ENCODE measurements at regions not wholly inside any gene's neighbourhood (a gene's known extent, or its start where the extent isn't known, plus 50 kb on each side); places are given as distances from the start of the nearest gene placed in this dataset.
A peak's percentile ranks its signal among the peaks of the same experiment; 100 is the strongest.

DNA sequence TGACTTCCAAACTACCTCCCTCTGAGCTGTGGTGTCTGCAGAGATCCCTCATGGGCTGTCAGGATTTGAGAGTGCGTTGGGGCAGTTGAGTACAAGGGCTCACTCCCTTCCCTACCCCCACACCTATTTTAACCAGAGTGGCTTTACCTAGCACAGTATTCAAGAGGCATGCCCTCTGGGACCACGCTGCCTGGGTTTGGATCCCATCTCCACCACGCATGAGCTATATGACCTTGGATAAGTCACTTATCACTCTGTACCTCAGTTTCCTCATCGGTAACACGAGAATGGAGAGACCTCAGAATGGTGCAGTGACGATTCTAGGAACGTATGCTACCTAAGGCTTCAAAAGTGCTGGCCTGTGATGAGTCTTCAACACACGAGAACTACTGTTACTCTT lies 147.3 kb upstream of the WNT4 start:
- Histone ChIP-seq H3K79me1 (replicated peaks; ENCODE audit: low read length, poor library complexity, severe bottlenecking) (no peaks in the 10 kb centered on the region), H3K9ac (ENCODE audit: low read length) (no peak overlapping the region), H3K4me3 (ENCODE audit: insufficient read depth in 1 of 2, low read depth in 1 of 2, low read length in 2 of 2) (no peak overlapping the region), H3K18ac (ENCODE audit: low read depth in 1 of 2, low read length in 2 of 2) (peak overlapping the region in 1 of 2 experiments; percentile 5), H3K27ac (ENCODE audit: low read length, poor library complexity, severe bottlenecking) (no peak overlapping the region), H3K9me3 (ENCODE audit: control insufficient read depth, low read length) (peaks cover under 1% of the 10 kb centered on the region), H3K14ac (ENCODE audit: low read length in 2 of 2) (no peak overlapping the region), H2BK5ac (ENCODE audit: low read depth, low read length, poor library complexity, severe bottlenecking) (no peak overlapping the region), H2BK15ac (ENCODE audit: low read depth, poor library complexity, severe bottlenecking) (no peak overlapping the region), H2AFZ (ENCODE audit: low read depth, low read length) (no peak overlapping the region), H3K4me1 (ENCODE audit: control insufficient read depth, insufficient read depth, low read depth, low read length) (peaks cover 6% of the 10 kb centered on the region), H4K91ac (ENCODE audit: low read length) (no peak overlapping the region), H2BK12ac (ENCODE audit: low read length in 2 of 2) (peak overlapping the region in 1 of 2 experiments; percentile 10), H3K4me2 (ENCODE audit: low read length, poor library complexity, severe bottlenecking) (no peak overlapping the region), H3K4ac (ENCODE audit: low read depth in 1 of 2, low read length in 2 of 2) (no peak overlapping the region), H2BK120ac (ENCODE audit: low read depth, low read length) (no peak overlapping the region), H3K36me3 (ENCODE audit: control insufficient read depth in 1 of 2, insufficient read depth in 2 of 2, low read depth in 1 of 2, low read length in 2 of 2) (no peaks in the 10 kb centered on the region), H4K8ac (ENCODE audit: low read length) (no peak overlapping the region), H3K23ac (ENCODE audit: low read length in 2 of 2) (no peak overlapping the region), H3K27me3 (ENCODE audit: control insufficient read depth in 1 of 2, insufficient read depth in 1 of 2, low read length in 2 of 2) (peaks cover 0 to 33% of the 10 kb centered on the region in 2 experiments), H2AK5ac (ENCODE audit: low read length, severe bottlenecking) (no peak overlapping the region)
- 89% methylated on average over 8 of the region's 8 CpGs for WGBS
- no peak for DNase-seq

DNA sequence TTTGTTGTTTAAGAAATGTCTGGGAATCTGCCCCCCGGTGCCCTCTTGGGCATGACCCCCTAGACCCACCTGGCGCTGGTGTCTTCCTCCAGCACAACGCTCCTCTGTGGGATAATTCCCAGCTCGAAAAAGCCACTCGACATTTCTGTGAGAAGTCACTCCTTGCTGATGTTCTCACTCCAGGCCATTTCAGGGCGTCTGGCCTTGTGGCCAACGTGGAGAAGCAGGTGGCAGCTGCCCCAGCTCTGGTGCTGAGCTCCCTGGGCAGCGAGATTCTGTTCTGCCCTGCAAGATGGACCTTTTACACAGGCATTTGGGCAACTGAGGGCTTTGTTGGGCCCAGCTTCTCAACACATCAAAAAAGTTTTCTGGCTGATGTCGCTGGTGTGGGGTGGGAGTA lies 147.7 kb upstream of the WNT4 start:
- 76% methylated on average over 9 of the region's 9 CpGs for WGBS
- no peak overlapping the region for H3K9ac ChIP-seq (ENCODE audit: low read length)
- H3K4ac ChIP-seq (ENCODE audit: low read depth in 1 of 2, low read length in 2 of 2), result no peak overlapping the region
- H3K4me2 ChIP-seq (ENCODE audit: low read length, poor library complexity, severe bottlenecking), result no peak overlapping the region
- no peak overlapping the region for H3K4me3 ChIP-seq (ENCODE audit: insufficient read depth in 1 of 2, low read depth in 1 of 2, low read length in 2 of 2)
- no peak overlapping the region for H2AK5ac ChIP-seq (ENCODE audit: low read length, severe bottlenecking)
- H3K14ac ChIP-seq (ENCODE audit: low read length in 2 of 2), result no peak overlapping the region
- no peak for DNase-seq
- H2BK5ac ChIP-seq (ENCODE audit: low read depth, low read length, poor library complexity, severe bottlenecking), result no peak overlapping the region
- H2AFZ ChIP-seq (ENCODE audit: low read depth, low read length), result no peak overlapping the region
- no peak overlapping the region for H3K18ac ChIP-seq (ENCODE audit: low read depth in 1 of 2, low read length in 2 of 2)
- H3K27me3 ChIP-seq (ENCODE audit: control insufficient read depth in 1 of 2, insufficient read depth in 1 of 2, low read length in 2 of 2), result peaks cover 0 to 34% of the 10 kb centered on the region in 2 experiments
- H3K9me3 ChIP-seq (ENCODE audit: control insufficient read depth, low read length), result peaks cover 3% of the 10 kb centered on the region
- H2BK15ac ChIP-seq (ENCODE audit: low read depth, poor library complexity, severe bottlenecking), result no peak overlapping the region
- peaks cover 6% of the 10 kb centered on the region for H3K4me1 ChIP-seq (ENCODE audit: control insufficient read depth, insufficient read depth, low read depth, low read length)
- no peak overlapping the region for H3K27ac ChIP-seq (ENCODE audit: low read length, poor library complexity, severe bottlenecking)
- H4K8ac ChIP-seq (ENCODE audit: low read length), result no peak overlapping the region
- no peak overlapping the region for H3K23ac ChIP-seq (ENCODE audit: low read length in 2 of 2)
- H2BK12ac ChIP-seq (ENCODE audit: low read length in 2 of 2), result no peak overlapping the region
- no peak overlapping the region for H4K91ac ChIP-seq (ENCODE audit: low read length)
- no peak overlapping the region for H2BK120ac ChIP-seq (ENCODE audit: low read depth, low read length)
- H3K79me1 ChIP-seq (replicated peaks; ENCODE audit: low read length, poor library complexity, severe bottlenecking), result no peaks in the 10 kb centered on the region
- no peaks in the 10 kb centered on the region for H3K36me3 ChIP-seq (ENCODE audit: control insufficient read depth in 1 of 2, insufficient read depth in 2 of 2, low read depth in 1 of 2, low read length in 2 of 2)

DNA sequence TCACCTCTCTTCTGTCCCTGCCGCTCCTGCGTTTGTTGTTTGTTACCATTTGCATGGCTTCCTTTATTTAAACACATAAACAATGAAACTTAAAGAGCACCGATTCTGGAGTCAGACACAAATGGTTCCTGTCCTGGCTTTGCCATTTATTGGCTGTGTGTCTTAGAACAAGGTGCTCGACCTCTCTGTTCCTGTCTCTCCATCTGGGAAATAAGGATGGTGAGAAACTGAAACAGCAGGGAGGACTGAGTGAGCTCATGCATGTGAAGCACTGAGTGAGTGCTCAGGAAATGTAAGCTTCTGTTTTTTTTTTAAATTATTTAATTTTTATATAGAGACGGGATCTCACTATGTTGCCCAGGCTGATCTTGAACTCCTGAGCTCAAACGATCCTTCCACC lies 148.2 kb upstream of the WNT4 start:
- H3K36me3 ChIP-seq (ENCODE audit: control insufficient read depth in 1 of 2, insufficient read depth in 2 of 2, low read depth in 1 of 2, low read length in 2 of 2), result no peaks in the 10 kb centered on the region
- H2BK5ac ChIP-seq (ENCODE audit: low read depth, low read length, poor library complexity, severe bottlenecking), result no peak overlapping the region
- no peak overlapping the region for H3K9ac ChIP-seq (ENCODE audit: low read length)
- H2AK5ac ChIP-seq (ENCODE audit: low read length, severe bottlenecking), result no peak overlapping the region
- no peak overlapping the region for H3K14ac ChIP-seq (ENCODE audit: low read length in 2 of 2)
- H3K79me1 ChIP-seq (replicated peaks; ENCODE audit: low read length, poor library complexity, severe bottlenecking), result no peaks in the 10 kb centered on the region
- peaks cover 6% of the 10 kb centered on the region for H3K4me1 ChIP-seq (ENCODE audit: control insufficient read depth, insufficient read depth, low read depth, low read length)
- peaks cover 3% of the 10 kb centered on the region for H3K9me3 ChIP-seq (ENCODE audit: control insufficient read depth, low read length)
- H4K8ac ChIP-seq (ENCODE audit: low read length), result no peak overlapping the region
- no peak overlapping the region for H3K18ac ChIP-seq (ENCODE audit: low read depth in 1 of 2, low read length in 2 of 2)
- H3K4ac ChIP-seq (ENCODE audit: low read depth in 1 of 2, low read length in 2 of 2), result no peak overlapping the region
- H3K4me2 ChIP-seq (ENCODE audit: low read length, poor library complexity, severe bottlenecking), result no peak overlapping the region
- H3K27me3 ChIP-seq (ENCODE audit: control insufficient read depth in 1 of 2, insufficient read depth in 1 of 2, low read length in 2 of 2), result peaks cover 4 to 36% of the 10 kb centered on the region in 2 experiments
- no peak for DNase-seq
- H3K27ac ChIP-seq (ENCODE audit: low read length, poor library complexity, severe bottlenecking), result no peak overlapping the region
- WGBS, result 79% methylated on average over 6 of the region's 6 CpGs
- no peak overlapping the region for H4K91ac ChIP-seq (ENCODE audit: low read length)
- H2AFZ ChIP-seq (ENCODE audit: low read depth, low read length), result no peak overlapping the region
- H3K4me3 ChIP-seq (ENCODE audit: insufficient read depth in 1 of 2, low read depth in 1 of 2, low read length in 2 of 2), result no peak overlapping the region
- H3K23ac ChIP-seq (ENCODE audit: low read length in 2 of 2), result no peak overlapping the region
- no peak overlapping the region for H2BK120ac ChIP-seq (ENCODE audit: low read depth, low read length)
- no peak overlapping the region for H2BK12ac ChIP-seq (ENCODE audit: low read length in 2 of 2)
- no peak overlapping the region for H2BK15ac ChIP-seq (ENCODE audit: low read depth, poor library complexity, severe bottlenecking)

DNA sequence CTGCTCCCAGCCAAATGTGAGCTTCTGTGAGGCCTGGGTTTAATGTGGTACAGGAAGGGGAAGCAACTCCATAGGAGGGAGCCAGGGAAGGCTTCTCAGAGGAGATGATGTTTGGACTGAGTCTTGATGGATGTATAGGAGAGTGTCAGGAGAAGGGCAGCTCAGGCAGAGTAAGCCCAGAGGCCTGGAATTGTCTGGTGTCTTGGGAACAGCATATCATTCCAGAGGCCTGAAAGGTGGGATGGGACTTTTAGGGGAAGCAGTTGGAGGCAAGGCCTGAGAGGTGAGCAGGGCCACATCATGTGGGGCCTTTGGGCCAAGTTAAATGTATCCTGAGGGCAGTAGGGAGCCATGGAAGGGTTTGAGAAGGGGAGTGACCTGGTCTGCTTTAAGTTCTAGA lies 148.6 kb upstream of the WNT4 start:
- Histone ChIP-seq H3K4me3 (ENCODE audit: insufficient read depth in 1 of 2, low read depth in 1 of 2, low read length in 2 of 2) (no peak overlapping the region), H2BK120ac (ENCODE audit: low read depth, low read length) (no peak overlapping the region), H3K27ac (ENCODE audit: low read length, poor library complexity, severe bottlenecking) (no peak overlapping the region), H3K4me1 (ENCODE audit: control insufficient read depth, insufficient read depth, low read depth, low read length) (peaks cover 6% of the 10 kb centered on the region), H2AK5ac (ENCODE audit: low read length, severe bottlenecking) (no peak overlapping the region), H3K36me3 (ENCODE audit: control insufficient read depth in 1 of 2, insufficient read depth in 2 of 2, low read depth in 1 of 2, low read length in 2 of 2) (no peaks in the 10 kb centered on the region), H3K9ac (ENCODE audit: low read length) (no peak overlapping the region), H3K27me3 (ENCODE audit: control insufficient read depth in 1 of 2, insufficient read depth in 1 of 2, low read length in 2 of 2) (peaks cover 8 to 38% of the 10 kb centered on the region in 2 experiments), H2BK5ac (ENCODE audit: low read depth, low read length, poor library complexity, severe bottlenecking) (no peak overlapping the region), H4K8ac (ENCODE audit: low read length) (no peak overlapping the region), H3K18ac (ENCODE audit: low read depth in 1 of 2, low read length in 2 of 2) (peak overlapping the region in 1 of 2 experiments; percentile 47), H2BK15ac (ENCODE audit: low read depth, poor library complexity, severe bottlenecking) (no peak overlapping the region), H3K79me1 (replicated peaks; ENCODE audit: low read length, poor library complexity, severe bottlenecking) (no peaks in the 10 kb centered on the region), H2AFZ (ENCODE audit: low read depth, low read length) (no peak overlapping the region), H3K4me2 (ENCODE audit: low read length, poor library complexity, severe bottlenecking) (no peak overlapping the region), H2BK12ac (ENCODE audit: low read length in 2 of 2) (no peak overlapping the region), H4K91ac (ENCODE audit: low read length) (no peak overlapping the region), H3K9me3 (ENCODE audit: control insufficient read depth, low read length) (peaks cover 3% of the 10 kb centered on the region), H3K23ac (ENCODE audit: low read length in 2 of 2) (no peak overlapping the region), H3K14ac (ENCODE audit: low read length in 2 of 2) (no peak overlapping the region), H3K4ac (ENCODE audit: low read depth in 1 of 2, low read length in 2 of 2) (no peak overlapping the region)
- DNase-seq, result no peak

Data from mesenchymal stem cell (in vitro differentiated cells and primary cell).